ENCODE measurements at regions not wholly inside any gene's neighbourhood (a gene's known extent, or its start where the extent isn't known, plus 50 kb on each side); places are given as distances from the start of the nearest gene placed in this dataset.

- no peak for DNase-seq
Measured at GRCh38 chr2:43171789-43172188, 54.6 kb downstream of the ZFP36L2 start.

- no peak for DNase-seq
Measured at GRCh38 chr2:43170405-43171105, 55.9 kb downstream of the ZFP36L2 start.

- DNase-seq, result no peak
Measured at GRCh38 chr2:43169987-43170386, 56.4 kb downstream of the ZFP36L2 start.

- no peak for DNase-seq
Measured at GRCh38 chr2:43169099-43169945, 57.1 kb downstream of the ZFP36L2 start.

GRCh38 chr2:43168016-43168369, 58.4 kb downstream of the ZFP36L2 start:
- no peak for DNase-seq

GRCh38 chr2:43165378-43166069, 60.9 kb downstream of the ZFP36L2 start:
- DNase-seq, result no peak

GRCh38 chr2:43164686-43165085, 61.7 kb downstream of the ZFP36L2 start:
- DNase-seq, result no peak

- DNase-seq, result no peak
Measured at GRCh38 chr2:43163584-43164270, 62.7 kb downstream of the ZFP36L2 start.

GRCh38 chr2:43162511-43162776, 64.0 kb downstream of the ZFP36L2 start:
- no peak for DNase-seq

- DNase-seq, result no peak
Measured at GRCh38 chr2:43161650-43162510, 64.5 kb downstream of the ZFP36L2 start.

- no peak for DNase-seq
Measured at GRCh38 chr2:43160778-43161177, 65.6 kb downstream of the ZFP36L2 start.

GRCh38 chr2:43159797-43160196, 66.6 kb downstream of the ZFP36L2 start:
- DNase-seq, result peak; percentile 35

GRCh38 chr2:43158259-43158880, 68.0 kb downstream of the ZFP36L2 start:
- DNase-seq, result peak; percentile 82

GRCh38 chr2:43157506-43158246, 68.7 kb downstream of the ZFP36L2 start:
- DNase-seq, result peak; percentile 93

GRCh38 chr2:43155851-43156411, 70.5 kb downstream of the ZFP36L2 start:
- no peak for DNase-seq

- DNase-seq, result no peak
Measured at GRCh38 chr2:43154685-43155084, 71.7 kb downstream of the ZFP36L2 start.

GRCh38 chr2:43152741-43153647, 73.4 kb downstream of the ZFP36L2 start:
- no peak for DNase-seq

- DNase-seq, result no peak
Measured at GRCh38 chr2:43152186-43152585, 74.2 kb downstream of the ZFP36L2 start.

GRCh38 chr2:43149482-43150107, 76.8 kb downstream of the ZFP36L2 start:
- no peak for DNase-seq
